Calu3 (cell line): ENCODE measurements at regions not wholly inside any gene's neighbourhood (a gene's known extent, or its start where the extent isn't known, plus 50 kb on each side); places are given as distances from the start of the nearest gene placed in this dataset.

Experiments used
- BruUV-seq: library from RNA; stranded (reverse); fragments of 400-500 nt; replicated peaks from 2 replicates; lab custom pipeline; 2021; lab: Mats Ljungman, UMichigan
- CTCF ChIA-PET: fragments of 300-600 bp; sonication (Branson Sonifier 250); formaldehyde crosslinking; loops from one replicate; lab custom pipeline; 2022; ENCODE audit warnings: antibody characterized with exemption; lab: Charles Lee
- DNase-seq: peaks from one replicate; pipeline ENCODE4 v3.0.0; 2022
- H3K27ac Mint-ChIP-seq: one replicate; pipeline ENCODE4 v1.8.0; 2022; ENCODE audit warnings: mixed read lengths; ENCODE audit not compliant: unreplicated experiment
- H3K27me3 Mint-ChIP-seq: one replicate; pipeline ENCODE4 v1.8.0; 2022; ENCODE audit warnings: mixed read lengths; ENCODE audit not compliant: unreplicated experiment
- H3K36me3 Mint-ChIP-seq: one replicate; pipeline ENCODE4 v1.8.0; 2022; ENCODE audit warnings: mild to moderate bottlenecking, moderate library complexity, mixed read lengths; ENCODE audit not compliant: insufficient read depth, unreplicated experiment
- H3K4me1 Mint-ChIP-seq: one replicate; pipeline ENCODE4 v1.8.0; 2022; ENCODE audit warnings: mild to moderate bottlenecking, low read depth, mixed read lengths; ENCODE audit not compliant: unreplicated experiment
- H3K4me3 Mint-ChIP-seq: one replicate; pipeline ENCODE4 v1.8.0; 2022; ENCODE audit warnings: mild to moderate bottlenecking, low read depth, moderate library complexity, mixed read lengths; ENCODE audit not compliant: unreplicated experiment
- H3K9me3 Mint-ChIP-seq: one replicate; pipeline ENCODE4 v1.8.0; 2022; ENCODE audit warnings: low read depth, mixed read lengths; ENCODE audit not compliant: unreplicated experiment
- CTCF ChIP-seq: fragments of 200-600 bp; IDR thresholded peaks from one replicate; pipeline ENCODE4 v1.8.0; 2022; ENCODE audit warnings: antibody characterized with exemption; ENCODE audit not compliant: unreplicated experiment
- intact Hi-C: fragments of 100-400 bp; cut with micrococcal nuclease; formaldehyde crosslinking; loops from one replicate; pipeline ENCODE4 v1.10.0; 2022; ENCODE audit not compliant: unreplicated experiment

- intact Hi-C loops = no loop called here
- no peaks in the 10 kb centered on the region for H3K36me3 Mint-ChIP-seq
- H3K4me3 Mint-ChIP-seq = no peak overlapping the region
- H3K27ac Mint-ChIP-seq = no peak overlapping the region
- TF ChIP-seq CTCF = no peak
- DNase-seq = no peak
- H3K4me1 Mint-ChIP-seq = no peaks in the 10 kb centered on the region
- peaks cover 7% of the 10 kb centered on the region for H3K9me3 Mint-ChIP-seq
- peaks cover 2% of the 10 kb centered on the region for H3K27me3 Mint-ChIP-seq
- CTCF ChIA-PET = no interaction called here
- BruUV-seq = no TSS peak
These were observed 152.2 kb upstream of the MPHOSPH6 start for GRCh38 chr16:82322177-82322576.

- H3K4me3 Mint-ChIP-seq = no peak overlapping the region
- DNase-seq = no peak
- no peak for TF ChIP-seq CTCF
- BruUV-seq = no TSS peak
- H3K36me3 Mint-ChIP-seq = no peaks in the 10 kb centered on the region
- no peak overlapping the region for H3K27ac Mint-ChIP-seq
- no peaks in the 10 kb centered on the region for H3K27me3 Mint-ChIP-seq
- peaks cover 4% of the 10 kb centered on the region for H3K9me3 Mint-ChIP-seq
- no peaks in the 10 kb centered on the region for H3K4me1 Mint-ChIP-seq
- intact Hi-C loops = no loop called here
- CTCF ChIA-PET = no interaction called here
These were observed 149.0 kb upstream of the MPHOSPH6 start for GRCh38 chr16:82319038-82319437.

GRCh38 chr16:82317411-82318167 is 147.6 kb upstream of the MPHOSPH6 start:
- no peaks in the 10 kb centered on the region for H3K36me3 Mint-ChIP-seq

GRCh38 chr16:82313754-82314153 is 143.7 kb upstream of the MPHOSPH6 start:
- Mint-ChIP-seq H3K36me3 (no peaks in the 10 kb centered on the region), H3K4me1 (no peaks in the 10 kb centered on the region), H3K27me3 (peaks cover 13% of the 10 kb centered on the region), H3K27ac (no peak overlapping the region), H3K4me3 (no peak overlapping the region), H3K9me3 (peaks cover 2% of the 10 kb centered on the region)
- no peak for TF ChIP-seq CTCF
- CTCF ChIA-PET = no interaction called here
- BruUV-seq = no TSS peak
- DNase-seq = no peak
- intact Hi-C loops = no loop called here

More at GRCh38 chr16:82317411-82318167, 147.6 kb upstream of the MPHOSPH6 start:
- peaks cover 3% of the 10 kb centered on the region for H3K27me3 Mint-ChIP-seq
- no peak overlapping the region for H3K27ac Mint-ChIP-seq
- no TSS peak for BruUV-seq
- no peak overlapping the region for H3K4me3 Mint-ChIP-seq
- TF ChIP-seq CTCF = no peak
- CTCF ChIA-PET = interaction anchor here (0.7 kb wide), 1 partner anchor 461 kb away, joined by 3 read pairs; no protein-coding TSS in a partner anchor
- H3K4me1 Mint-ChIP-seq = no peaks in the 10 kb centered on the region
- DNase-seq = no peak
- intact Hi-C loops = no loop called here
- H3K9me3 Mint-ChIP-seq = peaks cover 5% of the 10 kb centered on the region
